ENCODE measurements at regions not wholly inside any gene's neighbourhood (a gene's known extent, or its start where the extent isn't known, plus 50 kb on each side); places are given as distances from the start of the nearest gene placed in this dataset.

- DNase-seq (ENCODE audit: low spot score), result no peak
- Histone ChIP-seq H3K4me3 (ENCODE audit: low read depth in 1 of 3, low read length in 3 of 3) (no peak overlapping the region), H3K27ac (ENCODE audit: low read depth in 1 of 2, low read length in 2 of 2) (no peak overlapping the region), H3K36me3 (ENCODE audit: control insufficient read depth in 4 of 4, insufficient read depth in 3 of 4, low read depth in 1 of 4, low read length in 3 of 4) (no peaks in the 10 kb centered on the region), H3K9me3 (ENCODE audit: control insufficient read depth in 4 of 4, low read length in 3 of 4) (no peaks in the 10 kb centered on the region), H3K4me1 (ENCODE audit: control insufficient read depth in 4 of 4, insufficient read depth in 4 of 4, low read length in 3 of 4) (no peaks in the 10 kb centered on the region), H3K9ac (ENCODE audit: low read depth in 1 of 2, low read length in 2 of 2) (no peak overlapping the region), H3K27me3 (ENCODE audit: control insufficient read depth in 4 of 4, insufficient read depth in 4 of 4, low read length in 3 of 4) (peaks cover 0 to 3% (median 0%) of the 10 kb centered on the region in 4 donors)
- 61% methylated on average over 4 of the region's 4 CpGs for WGBS
- TF ChIP-seq, protein P1, sequence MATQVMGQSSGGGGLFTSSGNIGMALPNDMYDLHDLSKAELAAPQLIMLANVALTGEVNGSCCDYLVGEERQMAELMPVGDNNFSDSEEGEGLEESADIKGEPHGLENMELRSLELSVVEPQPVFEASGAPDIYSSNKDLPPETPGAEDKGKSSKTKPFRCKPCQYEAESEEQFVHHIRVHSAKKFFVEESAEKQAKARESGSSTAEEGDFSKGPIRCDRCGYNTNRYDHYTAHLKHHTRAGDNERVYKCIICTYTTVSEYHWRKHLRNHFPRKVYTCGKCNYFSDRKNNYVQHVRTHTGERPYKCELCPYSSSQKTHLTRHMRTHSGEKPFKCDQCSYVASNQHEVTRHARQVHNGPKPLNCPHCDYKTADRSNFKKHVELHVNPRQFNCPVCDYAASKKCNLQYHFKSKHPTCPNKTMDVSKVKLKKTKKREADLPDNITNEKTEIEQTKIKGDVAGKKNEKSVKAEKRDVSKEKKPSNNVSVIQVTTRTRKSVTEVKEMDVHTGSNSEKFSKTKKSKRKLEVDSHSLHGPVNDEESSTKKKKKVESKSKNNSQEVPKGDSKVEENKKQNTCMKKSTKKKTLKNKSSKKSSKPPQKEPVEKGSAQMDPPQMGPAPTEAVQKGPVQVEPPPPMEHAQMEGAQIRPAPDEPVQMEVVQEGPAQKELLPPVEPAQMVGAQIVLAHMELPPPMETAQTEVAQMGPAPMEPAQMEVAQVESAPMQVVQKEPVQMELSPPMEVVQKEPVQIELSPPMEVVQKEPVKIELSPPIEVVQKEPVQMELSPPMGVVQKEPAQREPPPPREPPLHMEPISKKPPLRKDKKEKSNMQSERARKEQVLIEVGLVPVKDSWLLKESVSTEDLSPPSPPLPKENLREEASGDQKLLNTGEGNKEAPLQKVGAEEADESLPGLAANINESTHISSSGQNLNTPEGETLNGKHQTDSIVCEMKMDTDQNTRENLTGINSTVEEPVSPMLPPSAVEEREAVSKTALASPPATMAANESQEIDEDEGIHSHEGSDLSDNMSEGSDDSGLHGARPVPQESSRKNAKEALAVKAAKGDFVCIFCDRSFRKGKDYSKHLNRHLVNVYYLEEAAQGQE (IDR thresholded peaks at IDR 0.05), result no peak
Observed at GRCh38 chr14:61911574-61911973, 149.4 kb downstream of the SNAPC1 start.

GRCh38 chr14:61918998-61919397 lies 156.8 kb downstream of the SNAPC1 start:
- H3K27ac ChIP-seq (ENCODE audit: low read depth in 1 of 2, low read length in 2 of 2), result no peak overlapping the region
- H3K9me3 ChIP-seq (ENCODE audit: control insufficient read depth in 4 of 4, low read length in 3 of 4), result no peaks in the 10 kb centered on the region
- no peaks in the 10 kb centered on the region for H3K36me3 ChIP-seq (ENCODE audit: control insufficient read depth in 4 of 4, insufficient read depth in 3 of 4, low read depth in 1 of 4, low read length in 3 of 4)
- no peak for TF ChIP-seq GABPA (IDR thresholded peaks at IDR 0.05 in 1 of 2, conservative IDR thresholded peaks at IDR 0.05 in 1 of 2)
- TF ChIP-seq HNF4G (IDR thresholded peaks at IDR 0.05), result no peak
- no peak for TF ChIP-seq EGR1 (IDR thresholded peaks at IDR 0.05; ENCODE audit: low read depth in 2 of 2)
- no peak for TF ChIP-seq NR2F2 (IDR thresholded peaks at IDR 0.05)
- no peak for TF ChIP-seq RXRA (IDR thresholded peaks at IDR 0.05)
- TF ChIP-seq, protein P2, sequence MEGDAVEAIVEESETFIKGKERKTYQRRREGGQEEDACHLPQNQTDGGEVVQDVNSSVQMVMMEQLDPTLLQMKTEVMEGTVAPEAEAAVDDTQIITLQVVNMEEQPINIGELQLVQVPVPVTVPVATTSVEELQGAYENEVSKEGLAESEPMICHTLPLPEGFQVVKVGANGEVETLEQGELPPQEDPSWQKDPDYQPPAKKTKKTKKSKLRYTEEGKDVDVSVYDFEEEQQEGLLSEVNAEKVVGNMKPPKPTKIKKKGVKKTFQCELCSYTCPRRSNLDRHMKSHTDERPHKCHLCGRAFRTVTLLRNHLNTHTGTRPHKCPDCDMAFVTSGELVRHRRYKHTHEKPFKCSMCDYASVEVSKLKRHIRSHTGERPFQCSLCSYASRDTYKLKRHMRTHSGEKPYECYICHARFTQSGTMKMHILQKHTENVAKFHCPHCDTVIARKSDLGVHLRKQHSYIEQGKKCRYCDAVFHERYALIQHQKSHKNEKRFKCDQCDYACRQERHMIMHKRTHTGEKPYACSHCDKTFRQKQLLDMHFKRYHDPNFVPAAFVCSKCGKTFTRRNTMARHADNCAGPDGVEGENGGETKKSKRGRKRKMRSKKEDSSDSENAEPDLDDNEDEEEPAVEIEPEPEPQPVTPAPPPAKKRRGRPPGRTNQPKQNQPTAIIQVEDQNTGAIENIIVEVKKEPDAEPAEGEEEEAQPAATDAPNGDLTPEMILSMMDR (IDR thresholded peaks at IDR 0.05; ENCODE audit: low read depth, low read length, missing input control), result no peak
- TF ChIP-seq RAD21 (IDR thresholded peaks at IDR 0.05), result no peak
- no peak for TF ChIP-seq FOXA2 (IDR thresholded peaks at IDR 0.05)
- TF ChIP-seq TAF1 (conservative IDR thresholded peaks at IDR 0.05), result no peak
- TF ChIP-seq, protein P3, sequence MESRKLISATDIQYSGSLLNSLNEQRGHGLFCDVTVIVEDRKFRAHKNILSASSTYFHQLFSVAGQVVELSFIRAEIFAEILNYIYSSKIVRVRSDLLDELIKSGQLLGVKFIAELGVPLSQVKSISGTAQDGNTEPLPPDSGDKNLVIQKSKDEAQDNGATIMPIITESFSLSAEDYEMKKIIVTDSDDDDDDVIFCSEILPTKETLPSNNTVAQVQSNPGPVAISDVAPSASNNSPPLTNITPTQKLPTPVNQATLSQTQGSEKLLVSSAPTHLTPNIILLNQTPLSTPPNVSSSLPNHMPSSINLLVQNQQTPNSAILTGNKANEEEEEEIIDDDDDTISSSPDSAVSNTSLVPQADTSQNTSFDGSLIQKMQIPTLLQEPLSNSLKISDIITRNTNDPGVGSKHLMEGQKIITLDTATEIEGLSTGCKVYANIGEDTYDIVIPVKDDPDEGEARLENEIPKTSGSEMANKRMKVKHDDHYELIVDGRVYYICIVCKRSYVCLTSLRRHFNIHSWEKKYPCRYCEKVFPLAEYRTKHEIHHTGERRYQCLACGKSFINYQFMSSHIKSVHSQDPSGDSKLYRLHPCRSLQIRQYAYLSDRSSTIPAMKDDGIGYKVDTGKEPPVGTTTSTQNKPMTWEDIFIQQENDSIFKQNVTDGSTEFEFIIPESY (IDR thresholded peaks at IDR 0.05), result no peak
- TF ChIP-seq, protein P1 (IDR thresholded peaks at IDR 0.05), result no peak
- no peak for TF ChIP-seq FOXA1 (IDR thresholded peaks at IDR 0.05)
- TF ChIP-seq SP1 (IDR thresholded peaks at IDR 0.05), result no peak
- TF ChIP-seq, protein P4, sequence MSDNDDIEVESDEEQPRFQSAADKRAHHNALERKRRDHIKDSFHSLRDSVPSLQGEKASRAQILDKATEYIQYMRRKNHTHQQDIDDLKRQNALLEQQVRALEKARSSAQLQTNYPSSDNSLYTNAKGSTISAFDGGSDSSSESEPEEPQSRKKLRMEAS (IDR thresholded peaks at IDR 0.05), result no peak
- TF ChIP-seq, protein P5, sequence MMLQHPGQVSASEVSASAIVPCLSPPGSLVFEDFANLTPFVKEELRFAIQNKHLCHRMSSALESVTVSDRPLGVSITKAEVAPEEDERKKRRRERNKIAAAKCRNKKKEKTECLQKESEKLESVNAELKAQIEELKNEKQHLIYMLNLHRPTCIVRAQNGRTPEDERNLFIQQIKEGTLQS (IDR thresholded peaks at IDR 0.05), result no peak
- no peak for TF ChIP-seq YY1 (IDR thresholded peaks at IDR 0.05)
- no peak for TF ChIP-seq HNF4A (conservative IDR thresholded peaks at IDR 0.05)
- H3K9ac ChIP-seq (ENCODE audit: low read depth in 1 of 2, low read length in 2 of 2), result no peak overlapping the region
- no peak overlapping the region for H3K4me3 ChIP-seq (ENCODE audit: low read depth in 1 of 3, low read length in 3 of 3)
- DNase-seq (ENCODE audit: low spot score), result no peak
- 66% methylated on average over 2 of the region's 2 CpGs for WGBS
- no peaks in the 10 kb centered on the region for H3K4me1 ChIP-seq (ENCODE audit: control insufficient read depth in 4 of 4, insufficient read depth in 4 of 4, low read length in 3 of 4)
- no peaks in the 10 kb centered on the region for H3K27me3 ChIP-seq (ENCODE audit: control insufficient read depth in 4 of 4, insufficient read depth in 4 of 4, low read length in 3 of 4)
